HFF-Myc (cell line): ENCODE measurements at regions not wholly inside any gene's neighbourhood (a gene's known extent, or its start where the extent isn't known, plus 50 kb on each side); places are given as distances from the start of the nearest gene placed in this dataset.

Experiments used
- DNase-seq: peaks from one replicate; pipeline ENCODE4 v3.0.0-alpha.2; 2011; ENCODE audit warnings: low read depth; ENCODE audit errors: extremely low read depth
- H3K4me3 ChIP-seq: replicated peaks from 2 replicates; pipeline ENCODE4 v1.5.1; 2011; ENCODE audit warnings: low read depth, mild to moderate bottlenecking, control low read depth, low read length
- TF ChIP-seq, protein P1 (sequence below): IDR thresholded peaks from 2 replicates; pipeline ENCODE4 v1.5.1; 2012; ENCODE audit warnings: mild to moderate bottlenecking, low read depth, low read length, control low read depth; ENCODE audit errors: missing control alignments

- TF ChIP-seq, protein P1, sequence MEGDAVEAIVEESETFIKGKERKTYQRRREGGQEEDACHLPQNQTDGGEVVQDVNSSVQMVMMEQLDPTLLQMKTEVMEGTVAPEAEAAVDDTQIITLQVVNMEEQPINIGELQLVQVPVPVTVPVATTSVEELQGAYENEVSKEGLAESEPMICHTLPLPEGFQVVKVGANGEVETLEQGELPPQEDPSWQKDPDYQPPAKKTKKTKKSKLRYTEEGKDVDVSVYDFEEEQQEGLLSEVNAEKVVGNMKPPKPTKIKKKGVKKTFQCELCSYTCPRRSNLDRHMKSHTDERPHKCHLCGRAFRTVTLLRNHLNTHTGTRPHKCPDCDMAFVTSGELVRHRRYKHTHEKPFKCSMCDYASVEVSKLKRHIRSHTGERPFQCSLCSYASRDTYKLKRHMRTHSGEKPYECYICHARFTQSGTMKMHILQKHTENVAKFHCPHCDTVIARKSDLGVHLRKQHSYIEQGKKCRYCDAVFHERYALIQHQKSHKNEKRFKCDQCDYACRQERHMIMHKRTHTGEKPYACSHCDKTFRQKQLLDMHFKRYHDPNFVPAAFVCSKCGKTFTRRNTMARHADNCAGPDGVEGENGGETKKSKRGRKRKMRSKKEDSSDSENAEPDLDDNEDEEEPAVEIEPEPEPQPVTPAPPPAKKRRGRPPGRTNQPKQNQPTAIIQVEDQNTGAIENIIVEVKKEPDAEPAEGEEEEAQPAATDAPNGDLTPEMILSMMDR, result no peak
- no peak overlapping the region for H3K4me3 ChIP-seq
- DNase-seq, result no peak
These were observed 145.3 kb upstream of the NCAM2 start for GRCh38 chr21:20852866-20853265.

DNA sequence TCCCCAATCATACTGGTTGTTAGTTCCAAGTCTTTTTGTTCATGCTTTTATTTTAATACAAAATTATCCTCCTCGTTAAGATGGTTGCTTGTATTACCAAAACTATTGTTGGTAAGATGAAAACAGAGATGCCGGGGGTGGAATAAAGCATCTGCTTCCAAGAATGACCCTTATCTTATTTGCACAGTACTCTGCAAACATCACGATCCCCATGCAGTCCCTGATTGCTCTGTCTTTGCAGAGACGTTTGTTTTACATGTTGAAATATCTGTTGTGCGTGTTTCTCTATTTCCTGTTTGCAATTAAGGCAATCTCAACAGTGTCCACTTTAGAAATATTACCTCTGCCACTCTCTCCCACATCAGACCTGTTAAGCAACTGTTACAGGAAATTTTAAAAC is 141.3 kb upstream of the NCAM2 start:
- no peak for DNase-seq
- TF ChIP-seq, protein P1, result no peak
- H3K4me3 ChIP-seq, result no peak overlapping the region

DNA sequence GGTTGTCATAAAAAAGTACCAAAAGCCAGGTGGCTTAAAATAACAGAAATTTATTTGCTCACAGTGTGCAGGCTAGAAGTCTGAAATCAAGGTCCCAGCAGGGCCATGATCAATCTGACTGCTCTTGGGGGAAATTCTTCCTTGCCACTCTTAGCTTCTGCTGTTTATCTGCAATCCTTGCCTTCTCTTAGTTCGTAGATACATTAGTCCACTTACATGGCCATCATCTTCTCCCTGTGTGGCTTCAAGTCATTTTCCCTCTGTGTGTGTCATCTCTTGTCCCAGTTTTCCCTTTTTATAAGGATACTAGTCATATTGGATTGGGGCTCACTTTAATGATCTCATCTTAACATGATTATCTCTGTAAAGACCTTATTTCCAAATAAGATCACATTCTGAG is 124.0 kb upstream of the NCAM2 start:
- DNase-seq, result no peak
- TF ChIP-seq, protein P1, result no peak
- H3K4me3 ChIP-seq, result no peak overlapping the region

DNA sequence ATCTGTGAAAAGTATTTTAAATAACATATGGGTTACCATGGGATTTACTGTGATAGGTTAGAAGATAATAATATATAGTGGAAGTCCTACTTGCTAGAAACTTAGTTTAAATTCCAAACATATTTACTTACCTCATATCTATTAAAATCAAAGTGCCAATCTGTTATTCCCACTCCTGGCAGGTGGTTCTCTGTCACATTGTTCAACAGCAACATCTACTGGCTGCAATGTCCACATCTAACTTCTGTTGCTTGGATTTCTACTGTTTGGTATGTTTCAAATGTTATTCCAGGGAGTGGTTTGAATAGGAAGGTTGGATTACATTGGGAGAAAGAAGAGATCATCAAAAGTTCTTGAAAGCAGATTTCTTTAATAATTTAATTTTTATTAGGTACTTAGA is 122.5 kb upstream of the NCAM2 start:
- TF ChIP-seq, protein P1, result no peak
- DNase-seq, result no peak
- no peak overlapping the region for H3K4me3 ChIP-seq

- no peak overlapping the region for H3K4me3 ChIP-seq
- TF ChIP-seq, protein P1, result no peak
- no peak for DNase-seq
These were observed 120.2 kb upstream of the NCAM2 start for GRCh38 chr21:20877976-20878375.

GRCh38 chr21:20882462-20883407 is 115.5 kb upstream of the NCAM2 start:
- DNase-seq, result peak; percentile 11
- TF ChIP-seq, protein P1, result peak; percentile 54
- no peak overlapping the region for H3K4me3 ChIP-seq

- TF ChIP-seq, protein P1, result no peak
- DNase-seq, result no peak
- no peak overlapping the region for H3K4me3 ChIP-seq
These were observed 114.8 kb upstream of the NCAM2 start for GRCh38 chr21:20883408-20883800.
